B cell (primary cell): ENCODE measurements at regions not wholly inside any gene's neighbourhood (a gene's known extent, or its start where the extent isn't known, plus 50 kb on each side); places are given as distances from the start of the nearest gene placed in this dataset.

ENCODE experiments used
- CTCF ChIP-seq: fragments of 200-600 bp; IDR thresholded peaks from one replicate; pipeline ENCODE4 v1.8.0; 2022; ENCODE audit warnings: antibody characterized with exemption, mild to moderate bottlenecking
- EZH2 ChIP-seq: IDR thresholded peaks from 2 replicates; pipeline ENCODE4 v1.6.1; 2012; ENCODE audit warnings: borderline replicate concordance, low read depth, mild to moderate bottlenecking, moderate library complexity, low read length; ENCODE audit not compliant: insufficient read depth, poor library complexity, severe bottlenecking

GRCh38 chr18:75524841-75525240 lies 97.3 kb upstream of the SMIM21 start:
- no peak for TF ChIP-seq CTCF
- TF ChIP-seq EZH2, result no peak
